ENCODE measurements at regions not wholly inside any gene's neighbourhood (a gene's known extent, or its start where the extent isn't known, plus 50 kb on each side); places are given as distances from the start of the nearest gene placed in this dataset.

GRCh38 chr7:67696124-67696523, 699.5 kb downstream of the TYW1 start:
- Histone ChIP-seq H3K27ac (no peak overlapping the region), H3K9me3 (no peaks in the 10 kb centered on the region), H3K27me3 (no peaks in the 10 kb centered on the region), H3K4me3 (replicated peaks in 1 of 3) (no peak overlapping the region), H3K36me3 (no peaks in the 10 kb centered on the region), H3K4me1 (no peaks in the 10 kb centered on the region)
- intact Hi-C loops (cut with DNase I), result no loop called here
- no peak for TF ChIP-seq POLR2A (IDR thresholded peaks at IDR 0.05)
- no peak for TF ChIP-seq CTCF (IDR thresholded peaks at IDR 0.05)
- no peak for DNase-seq
- WGBS, 2 donors, result 86 to 95% methylated on average over 5 of the region's 5 CpGs

- DNase-seq, result no peak
- Histone ChIP-seq H3K36me3 (no peaks in the 10 kb centered on the region), H3K27me3 (no peaks in the 10 kb centered on the region), H3K4me3 (replicated peaks in 1 of 3) (no peak overlapping the region), H3K27ac (no peak overlapping the region), H3K4me1 (no peaks in the 10 kb centered on the region), H3K9me3 (no peaks in the 10 kb centered on the region)
- intact Hi-C loops (cut with DNase I), result no loop called here
- 74 to 78% methylated on average over 7 of the region's 7 CpGs for WGBS, 2 donors
- TF ChIP-seq CTCF (IDR thresholded peaks at IDR 0.05) (no peak), POLR2A (IDR thresholded peaks at IDR 0.05) (no peak)
These were observed 700.2 kb downstream of the TYW1 start for GRCh38 chr7:67696878-67697277.

- no peaks in the 10 kb centered on the region for H3K4me1 ChIP-seq
- H3K36me3 ChIP-seq, result no peaks in the 10 kb centered on the region
- TF ChIP-seq CTCF (IDR thresholded peaks at IDR 0.05) (no peak), POLR2A (IDR thresholded peaks at IDR 0.05) (no peak)
- no peak overlapping the region for H3K27ac ChIP-seq
- H3K4me3 ChIP-seq (replicated peaks in 1 of 3), result no peak overlapping the region
- intact Hi-C loops (cut with DNase I), result no loop called here
- DNase-seq, result no peak
- 74 to 76% methylated on average over 6 of the region's 6 CpGs for whole genome bisulfite sequencing, 2 donors
- H3K27me3 ChIP-seq, result no peaks in the 10 kb centered on the region
- H3K9me3 ChIP-seq, result no peaks in the 10 kb centered on the region
These were observed 701.7 kb downstream of the TYW1 start for GRCh38 chr7:67698354-67698753.

GRCh38 chr7:67705850-67706249, 709.2 kb downstream of the TYW1 start:
- H3K27ac ChIP-seq, result no peak overlapping the region
- TF ChIP-seq CTCF (IDR thresholded peaks at IDR 0.05), result no peak
- TF ChIP-seq POLR2A (IDR thresholded peaks at IDR 0.05), result no peak
- no peaks in the 10 kb centered on the region for H3K9me3 ChIP-seq

GRCh38 chr7:67711706-67712105, 715.1 kb downstream of the TYW1 start:
- H3K4me3 ChIP-seq (replicated peaks in 1 of 3), result no peak overlapping the region
- no peaks in the 10 kb centered on the region for H3K36me3 ChIP-seq
- H3K27me3 ChIP-seq, result no peaks in the 10 kb centered on the region
- intact Hi-C loops (cut with DNase I), result no loop called here
- 89 to 93% methylated on average over 6 of the region's 6 CpGs for WGBS, 2 donors
- no peak for TF ChIP-seq CTCF (IDR thresholded peaks at IDR 0.05)
- no peak for TF ChIP-seq POLR2A (IDR thresholded peaks at IDR 0.05)
- H3K4me1 ChIP-seq, result no peaks in the 10 kb centered on the region
- no peak for DNase-seq
- no peaks in the 10 kb centered on the region for H3K9me3 ChIP-seq
- H3K27ac ChIP-seq, result no peak overlapping the region

More at GRCh38 chr7:67705850-67706249, 709.2 kb downstream of the TYW1 start:
- DNase-seq, result no peak
- 69 to 72% methylated on average over 2 of the region's 2 CpGs for WGBS, 2 donors
- Histone ChIP-seq H3K4me1 (no peaks in the 10 kb centered on the region), H3K4me3 (replicated peaks in 1 of 3) (no peak overlapping the region), H3K27me3 (no peaks in the 10 kb centered on the region), H3K36me3 (no peaks in the 10 kb centered on the region)
- intact Hi-C loops (cut with DNase I), result no loop called here
